PC-9 (cell line): ENCODE measurements at regions not wholly inside any gene's neighbourhood (a gene's known extent, or its start where the extent isn't known, plus 50 kb on each side); places are given as distances from the start of the nearest gene placed in this dataset.

Experiments used
- CTCF ChIP-seq: fragments of 200-600 bp; sonication (generic); conservative IDR thresholded peaks from 2 replicates; pipeline ENCODE4 v1.6.1; 2017; ENCODE audit warnings: mixed run types, antibody characterized with exemption, mild to moderate bottlenecking, moderate library complexity
- EZH2 ChIP-seq: fragments of 200-600 bp; sonication (generic); IDR thresholded peaks from 2 replicates; pipeline ENCODE4 v1.8.0; 2017; ENCODE audit warnings: antibody characterized with exemption, low read depth

- TF ChIP-seq CTCF, result no peak
- no peak for TF ChIP-seq EZH2
Measured at GRCh38 chr1:242690849-242691609, 166.5 kb upstream of the PLD5 start.
